Activated CD8-positive, alpha-beta T cell treated with anti-CD3 and anti-CD28 coated beads for 36 hours (primary cell): ENCODE measurements at regions not wholly inside any gene's neighbourhood (a gene's known extent, or its start where the extent isn't known, plus 50 kb on each side); places are given as distances from the start of the nearest gene placed in this dataset.

Experiments
- ATAC-seq: fragments of 200-7000 bp; cut with Tn5 transposase; one replicate; pipeline ENCODE4 v1.10.0; 2021; ENCODE audit warnings: mild to moderate bottlenecking, moderate library complexity
- CTCF ChIA-PET: fragments of 350-600 bp; sonication (Branson Sonifier 250); formaldehyde crosslinking; loops from one replicate; lab custom pipeline; 2021; ENCODE audit warnings: antibody characterized with exemption; lab: Charles Lee
- POLR2A ChIA-PET: fragments of 350-600 bp; sonication (Branson Sonifier 250); formaldehyde crosslinking; loops from one replicate; lab custom pipeline; 2021; ENCODE audit warnings: antibody characterized with exemption; lab: Charles Lee
- DNase-seq: peaks from one replicate; pipeline ENCODE4 v3.0.0-alpha.2; 2020
- H3K27ac Mint-ChIP-seq: one replicate; pipeline ENCODE4 v1.8.0; 2021; ENCODE audit warnings: mild to moderate bottlenecking, mixed read lengths
- H3K27me3 Mint-ChIP-seq: one replicate; pipeline ENCODE4 v1.8.0; 2021; ENCODE audit warnings: mixed read lengths
- H3K36me3 Mint-ChIP-seq: one replicate; pipeline ENCODE4 v1.8.0; 2021; ENCODE audit warnings: low read depth, mixed read lengths
- H3K4me1 Mint-ChIP-seq: one replicate; pipeline ENCODE4 v1.8.0; 2021; ENCODE audit warnings: low read depth, mixed read lengths
- H3K4me3 Mint-ChIP-seq: one replicate; pipeline ENCODE4 v1.8.0; 2021; ENCODE audit warnings: mild to moderate bottlenecking, moderate library complexity, mixed read lengths
- H3K9me3 Mint-ChIP-seq: one replicate; pipeline ENCODE4 v1.8.0; 2021; ENCODE audit warnings: mixed read lengths
- intact Hi-C: fragments of 100-400 bp; cut with micrococcal nuclease; formaldehyde crosslinking; loops from one replicate; pipeline ENCODE4 v1.10.0; 2022
- TF ChIP-seq, protein P1 (sequence below): fragments of 200-600 bp; IDR thresholded peaks from one replicate; pipeline ENCODE4 v1.8.0; 2022; ENCODE audit warnings: antibody characterized with exemption, mild to moderate bottlenecking

DNA sequence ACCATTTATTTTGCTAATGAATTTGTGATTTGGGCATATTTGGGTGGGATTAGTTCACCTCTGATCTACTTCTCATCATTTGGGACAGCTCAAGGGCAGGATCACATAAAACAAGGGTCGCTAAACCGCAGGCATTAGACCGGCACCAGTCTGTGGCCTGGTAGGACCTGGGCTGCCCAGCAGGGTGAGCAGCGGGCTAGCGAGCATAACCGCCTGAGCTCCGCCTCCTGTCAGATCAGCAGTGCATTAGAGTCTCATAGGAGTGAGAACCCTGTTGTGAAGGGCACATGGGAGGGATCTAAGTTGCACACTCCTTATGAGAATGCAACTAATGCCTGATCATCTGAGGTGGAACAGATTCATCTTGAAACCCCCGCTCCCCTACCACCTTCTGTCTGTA is 785.3 kb downstream of the TRHDE start:
- ChIA-PET POLR2A (no interaction called here), CTCF (no interaction called here)
- Mint-ChIP-seq H3K27ac (no peak overlapping the region), H3K4me1 (no peaks in the 10 kb centered on the region), H3K9me3 (peaks cover 7% of the 10 kb centered on the region), H3K27me3 (no peaks in the 10 kb centered on the region), H3K4me3 (no peak overlapping the region), H3K36me3 (no peaks in the 10 kb centered on the region)
- ATAC-seq, result no peak
- TF ChIP-seq, protein P1, sequence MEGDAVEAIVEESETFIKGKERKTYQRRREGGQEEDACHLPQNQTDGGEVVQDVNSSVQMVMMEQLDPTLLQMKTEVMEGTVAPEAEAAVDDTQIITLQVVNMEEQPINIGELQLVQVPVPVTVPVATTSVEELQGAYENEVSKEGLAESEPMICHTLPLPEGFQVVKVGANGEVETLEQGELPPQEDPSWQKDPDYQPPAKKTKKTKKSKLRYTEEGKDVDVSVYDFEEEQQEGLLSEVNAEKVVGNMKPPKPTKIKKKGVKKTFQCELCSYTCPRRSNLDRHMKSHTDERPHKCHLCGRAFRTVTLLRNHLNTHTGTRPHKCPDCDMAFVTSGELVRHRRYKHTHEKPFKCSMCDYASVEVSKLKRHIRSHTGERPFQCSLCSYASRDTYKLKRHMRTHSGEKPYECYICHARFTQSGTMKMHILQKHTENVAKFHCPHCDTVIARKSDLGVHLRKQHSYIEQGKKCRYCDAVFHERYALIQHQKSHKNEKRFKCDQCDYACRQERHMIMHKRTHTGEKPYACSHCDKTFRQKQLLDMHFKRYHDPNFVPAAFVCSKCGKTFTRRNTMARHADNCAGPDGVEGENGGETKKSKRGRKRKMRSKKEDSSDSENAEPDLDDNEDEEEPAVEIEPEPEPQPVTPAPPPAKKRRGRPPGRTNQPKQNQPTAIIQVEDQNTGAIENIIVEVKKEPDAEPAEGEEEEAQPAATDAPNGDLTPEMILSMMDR, result no peak
- DNase-seq, result no peak
- intact Hi-C loops, result no loop called here

DNA sequence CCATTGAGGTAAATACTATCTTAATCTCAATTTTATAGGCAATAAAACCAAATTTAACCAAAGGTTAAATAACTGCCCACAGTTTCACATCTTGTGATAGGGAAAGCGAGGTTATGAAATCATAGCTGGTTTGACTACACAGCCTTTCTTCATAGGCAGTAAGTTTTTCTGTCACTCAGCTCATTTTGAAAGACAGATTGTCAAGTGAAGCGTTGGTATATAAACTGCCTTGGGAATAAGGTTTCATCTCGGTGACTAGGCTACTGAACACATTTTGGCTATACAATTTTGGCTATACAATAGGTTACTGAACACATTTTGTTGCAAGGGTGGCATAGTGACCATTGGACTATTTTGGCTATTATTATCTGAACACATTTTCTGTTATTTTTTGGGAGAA is 793.7 kb downstream of the TRHDE start:
- POLR2A ChIA-PET, result no interaction called here
- TF ChIP-seq, protein P1, result no peak
- Mint-ChIP-seq H3K4me1 (no peaks in the 10 kb centered on the region), H3K9me3 (peaks cover 3% of the 10 kb centered on the region), H3K27ac (no peak overlapping the region), H3K27me3 (no peaks in the 10 kb centered on the region), H3K36me3 (no peaks in the 10 kb centered on the region), H3K4me3 (no peak overlapping the region)
- CTCF ChIA-PET, result no interaction called here
- ATAC-seq (no peak), DNase-seq (no peak)
- intact Hi-C loops, result no loop called here

DNA sequence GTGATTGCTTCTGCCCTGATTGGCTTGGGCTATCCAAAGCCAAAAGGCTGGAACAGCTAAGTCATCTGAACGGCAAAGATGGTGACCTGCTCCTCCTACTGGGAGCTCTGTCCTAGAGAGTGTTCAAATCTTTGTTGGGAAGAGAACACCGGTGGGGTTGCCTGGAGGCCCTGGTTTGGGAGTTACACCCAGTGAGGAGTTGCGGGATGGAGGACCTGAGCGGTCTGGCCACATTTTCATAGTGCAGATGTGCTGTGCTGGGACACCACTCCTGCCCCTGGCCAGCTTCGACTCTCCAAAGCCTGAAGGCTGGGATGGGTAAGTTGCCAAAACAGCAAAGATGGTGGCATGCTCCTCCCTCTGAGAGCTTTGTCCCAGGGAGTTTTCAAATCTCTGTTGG is 795.4 kb downstream of the TRHDE start:
- Mint-ChIP-seq H3K27ac (no peak overlapping the region), H3K36me3 (no peaks in the 10 kb centered on the region), H3K4me1 (no peaks in the 10 kb centered on the region), H3K4me3 (no peak overlapping the region), H3K9me3 (peaks cover 8% of the 10 kb centered on the region), H3K27me3 (no peaks in the 10 kb centered on the region)
- POLR2A ChIA-PET, result interaction anchor here (0.6 kb wide), 1 partner anchor 300 kb away, joined by 3 read pairs; no protein-coding TSS in a partner anchor
- CTCF ChIA-PET, result no interaction called here
- DNase-seq (no peak), ATAC-seq (no peak)
- intact Hi-C loops, result no loop called here
- TF ChIP-seq, protein P1, result no peak

DNA sequence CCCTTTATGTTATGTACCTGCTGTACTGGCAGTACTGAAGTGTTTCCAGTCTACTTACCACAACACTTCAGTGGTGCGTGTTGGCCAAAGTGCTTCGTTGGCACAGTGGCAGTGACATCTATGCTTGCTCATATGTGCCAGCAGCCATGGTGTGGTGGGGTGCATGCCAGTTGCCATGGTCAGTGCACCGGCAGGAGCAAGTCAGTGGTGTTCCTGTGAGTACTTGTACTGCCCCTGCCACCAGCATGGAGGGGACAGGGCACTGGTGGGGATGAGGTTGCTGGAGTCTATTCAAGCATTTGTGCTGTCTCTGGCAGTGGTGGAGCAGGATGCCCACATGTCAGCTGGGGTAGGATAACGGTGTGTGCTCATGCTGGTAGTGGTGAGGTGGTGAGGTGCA is 800.0 kb downstream of the TRHDE start:
- CTCF ChIA-PET, result no interaction called here

GRCh38 chr12:73076760-73077159 is 804.6 kb downstream of the TRHDE start:
- H3K4me3 Mint-ChIP-seq, result no peak overlapping the region
- CTCF ChIA-PET, result no interaction called here
- intact Hi-C loops, result no loop called here

More for the DNA sequence above, 800.0 kb downstream of the TRHDE start:
- Mint-ChIP-seq H3K27me3 (no peaks in the 10 kb centered on the region), H3K4me3 (no peak overlapping the region), H3K27ac (no peak overlapping the region), H3K4me1 (no peaks in the 10 kb centered on the region), H3K36me3 (no peaks in the 10 kb centered on the region), H3K9me3 (peaks cover 10% of the 10 kb centered on the region)
- POLR2A ChIA-PET, result no interaction called here
- TF ChIP-seq, protein P1, result no peak
- intact Hi-C loops, result no loop called here
- ATAC-seq, result no peak
- no peak for DNase-seq

More at GRCh38 chr12:73076760-73077159, 804.6 kb downstream of the TRHDE start:
- DNase-seq, result no peak
- TF ChIP-seq, protein P1, result no peak
- no peaks in the 10 kb centered on the region for H3K27me3 Mint-ChIP-seq
- H3K36me3 Mint-ChIP-seq, result no peaks in the 10 kb centered on the region
- no peak overlapping the region for H3K27ac Mint-ChIP-seq
- POLR2A ChIA-PET, result no interaction called here
- no peak for ATAC-seq
- H3K9me3 Mint-ChIP-seq, result peaks cover 8% of the 10 kb centered on the region
- no peaks in the 10 kb centered on the region for H3K4me1 Mint-ChIP-seq
